ENCODE measurements at regions not wholly inside any gene's neighbourhood (a gene's known extent, or its start where the extent isn't known, plus 50 kb on each side); places are given as distances from the start of the nearest gene placed in this dataset.

DNA sequence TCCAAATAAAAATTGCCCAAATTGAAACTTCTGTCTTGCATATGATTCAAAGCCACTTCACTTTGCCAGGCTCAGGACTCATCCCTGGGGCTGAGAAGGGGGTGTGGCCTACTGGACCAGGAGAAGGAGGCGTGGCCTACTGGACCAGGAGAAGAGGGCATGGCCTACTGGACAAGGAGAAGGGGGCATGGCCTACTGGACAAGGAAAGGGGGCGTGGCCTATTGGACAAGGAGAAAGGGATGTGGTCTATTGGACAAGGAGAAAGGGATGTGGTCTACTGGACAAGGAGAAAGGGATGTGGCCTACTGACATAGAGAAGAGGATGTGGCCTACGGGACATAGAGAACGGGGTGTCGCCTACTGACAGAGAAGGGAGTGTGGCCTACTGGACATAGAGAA is 405.3 kb downstream of the RRAGC start:
- no peak for DNase-seq

DNA sequence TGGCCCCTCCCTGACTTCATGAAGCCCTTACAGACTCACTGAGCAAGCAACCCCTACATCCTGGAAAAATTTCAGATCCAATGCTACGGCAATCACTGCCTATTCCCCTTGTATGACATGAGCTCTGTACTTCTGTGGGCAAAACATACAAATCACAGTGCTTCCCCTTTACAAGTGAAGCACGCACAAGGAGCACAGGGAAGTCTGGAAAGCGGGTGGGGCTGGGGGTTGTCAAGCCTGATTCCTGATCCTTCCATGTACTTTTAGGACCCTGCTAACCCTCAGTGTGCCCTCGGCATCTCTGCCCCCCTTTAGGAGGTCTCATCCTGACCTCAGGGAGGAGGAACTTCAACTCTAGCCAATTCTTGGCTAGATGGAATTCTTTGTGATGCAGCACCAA is 405.7 kb upstream of the POU3F1 start:
- DNase-seq, result no peak

DNA sequence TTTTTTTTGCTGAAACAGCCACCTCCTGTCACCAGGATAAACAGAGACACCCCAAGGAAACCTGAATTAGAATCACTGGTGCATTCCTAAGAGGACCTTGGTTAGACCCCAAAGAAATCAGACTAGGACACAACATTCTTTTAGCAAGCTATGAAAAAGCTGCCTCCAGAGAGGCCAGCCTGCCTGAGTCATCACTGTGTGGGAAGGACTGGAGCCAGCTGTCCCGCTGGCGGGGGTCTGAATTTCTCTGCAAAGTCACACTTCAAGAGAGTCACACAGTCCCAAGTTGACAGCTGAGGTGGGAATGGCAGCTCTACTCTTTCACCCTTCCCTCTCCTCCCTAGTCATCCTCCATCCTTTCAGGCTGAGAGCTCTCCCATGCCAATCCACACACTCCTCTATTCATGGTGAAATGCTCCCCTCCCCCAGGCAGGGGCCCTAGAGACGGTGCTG is 405.0 kb upstream of the POU3F1 start:
- no peak for DNase-seq

DNA sequence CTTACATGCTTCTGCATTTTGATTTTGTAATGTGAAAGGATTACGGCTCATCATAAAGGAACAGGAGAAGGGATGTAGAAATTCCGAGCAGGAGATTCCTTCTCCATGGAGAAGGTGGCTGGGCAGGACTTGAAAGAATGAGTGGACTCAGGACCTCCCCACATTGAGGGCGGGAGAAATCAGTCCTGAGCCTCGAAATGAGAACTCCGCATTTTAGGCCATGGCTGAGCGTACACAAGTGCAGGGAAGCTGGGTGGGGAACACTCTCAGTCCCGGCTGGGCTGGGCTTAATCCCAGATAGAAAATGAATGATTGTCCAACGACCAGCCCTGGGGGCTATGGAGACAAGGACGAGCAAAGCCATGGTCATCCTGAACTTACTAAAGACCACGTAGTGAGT is 402.3 kb upstream of the POU3F1 start:
- no peak for DNase-seq

- DNase-seq, result no peak
These were observed 400.3 kb upstream of the POU3F1 start for GRCh38 chr1:38446936-38447335.

GRCh38 chr1:38444770-38445442 is 398.3 kb upstream of the POU3F1 start:
- no peak for DNase-seq

DNA sequence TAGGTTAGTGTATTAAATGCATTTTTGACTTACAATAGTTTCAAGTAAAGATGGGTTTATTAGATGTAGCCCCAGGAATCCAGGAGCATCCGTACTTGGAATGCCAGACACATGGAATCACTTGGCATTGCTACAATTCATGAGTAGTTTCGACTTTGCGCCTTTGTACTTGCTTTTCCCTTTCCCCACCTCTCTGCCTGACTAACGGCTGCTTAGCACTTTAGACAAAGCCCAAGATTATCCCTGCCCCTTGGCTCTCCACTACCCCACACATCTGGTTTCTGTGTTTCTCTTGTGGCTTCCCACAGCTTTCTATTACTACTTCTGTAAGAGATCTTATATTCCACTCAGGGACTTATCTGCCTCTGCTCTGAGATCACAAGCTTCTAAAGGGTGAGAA is 397.7 kb upstream of the POU3F1 start:
- DNase-seq, result no peak

- no peak for DNase-seq
These were observed 393.8 kb upstream of the POU3F1 start for GRCh38 chr1:38440402-38440801.

- DNase-seq, result no peak
These were observed 390.2 kb upstream of the POU3F1 start for GRCh38 chr1:38436749-38437148.

DNA sequence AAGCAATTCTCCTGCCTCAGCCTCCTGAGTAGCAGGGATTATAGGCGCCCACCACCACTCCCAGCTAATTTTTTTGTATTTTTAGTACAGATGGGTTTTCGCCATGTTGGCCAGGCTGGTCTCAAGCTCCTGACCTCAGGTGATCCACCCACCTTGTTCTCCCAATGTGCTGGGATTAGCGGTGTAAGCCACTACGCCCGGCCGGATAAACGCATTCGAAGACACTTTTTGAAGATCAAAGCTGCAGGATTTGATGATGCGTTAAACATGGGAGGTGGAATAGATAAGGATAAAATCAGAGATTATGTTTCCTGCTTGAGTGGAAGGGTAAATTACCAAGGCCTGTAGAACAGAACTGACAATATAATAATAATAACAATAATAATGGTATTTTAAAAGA is 389.4 kb upstream of the POU3F1 start:
- DNase-seq, result no peak

GRCh38 chr1:38433084-38433722 is 386.6 kb upstream of the POU3F1 start:
- DNase-seq, result no peak

DNA sequence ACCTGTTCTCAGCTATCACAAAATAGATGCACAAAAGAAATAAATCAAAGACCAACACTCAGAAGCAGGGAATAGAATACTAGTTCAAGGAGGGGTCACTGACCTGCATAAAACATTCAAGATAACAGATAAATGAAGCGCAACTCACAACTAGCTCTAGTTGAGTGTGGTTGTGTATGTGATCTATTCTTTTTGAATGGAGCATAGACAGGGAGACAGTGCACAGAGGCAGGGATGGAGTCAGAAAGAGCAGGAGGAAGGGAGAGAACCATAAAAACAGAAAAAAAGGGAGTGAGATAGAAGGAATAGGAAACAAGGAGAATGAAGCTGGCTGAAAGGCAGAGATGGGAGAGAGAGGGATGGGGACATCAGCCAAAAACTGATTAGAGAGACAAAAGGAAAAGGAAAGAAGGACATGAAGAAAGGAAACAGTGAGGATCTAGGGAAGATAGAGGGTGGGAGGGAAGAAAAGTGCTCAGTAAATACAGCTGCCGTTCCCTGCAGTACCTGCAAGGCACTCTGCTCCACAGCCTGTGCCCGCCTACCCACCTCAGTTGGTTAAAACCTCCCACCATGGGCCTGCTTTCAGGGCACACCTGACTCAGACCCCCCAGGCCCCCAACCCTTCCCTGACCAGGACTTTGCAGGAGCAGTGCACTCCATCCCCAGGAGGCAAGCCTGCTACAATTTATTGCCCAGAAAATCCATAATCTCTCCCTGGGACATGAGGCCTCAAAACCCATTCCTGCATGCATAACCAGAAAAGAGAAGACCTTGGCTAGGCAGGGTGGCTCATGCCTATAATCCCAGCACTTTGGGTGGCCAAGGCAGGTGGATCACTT is 385.2 kb upstream of the POU3F1 start:
- no peak for DNase-seq

DNA sequence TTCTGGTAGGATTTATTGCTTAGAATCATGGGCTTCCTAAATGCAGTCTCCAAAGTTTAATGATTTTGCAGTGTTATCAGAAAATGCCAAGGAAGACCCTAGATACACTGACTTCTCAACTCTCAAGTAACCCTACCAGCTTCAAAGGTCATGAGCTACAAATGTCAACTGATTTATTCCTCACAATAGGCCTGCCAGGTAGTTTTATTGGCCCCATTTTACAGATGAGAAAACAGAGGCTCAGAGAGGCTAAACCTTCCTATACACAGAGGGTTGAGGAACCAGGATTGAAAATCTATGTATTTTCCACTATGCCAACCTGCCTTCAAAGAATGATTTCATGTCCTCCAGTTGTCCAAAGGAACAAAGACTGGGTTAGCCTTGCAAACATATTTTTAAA is 384.4 kb upstream of the POU3F1 start:
- DNase-seq, result no peak

- DNase-seq, result no peak
These were observed 378.1 kb upstream of the POU3F1 start for GRCh38 chr1:38424677-38425076.

GRCh38 chr1:38420666-38421065 is 374.1 kb upstream of the POU3F1 start:
- no peak for DNase-seq

- no peak for DNase-seq
These were observed 371.8 kb upstream of the POU3F1 start for GRCh38 chr1:38418195-38419030.

GRCh38 chr1:38403667-38404066 is 357.1 kb upstream of the POU3F1 start:
- no peak for DNase-seq

- no peak for DNase-seq
These were observed 355.7 kb upstream of the POU3F1 start for GRCh38 chr1:38402230-38402815.

DNA sequence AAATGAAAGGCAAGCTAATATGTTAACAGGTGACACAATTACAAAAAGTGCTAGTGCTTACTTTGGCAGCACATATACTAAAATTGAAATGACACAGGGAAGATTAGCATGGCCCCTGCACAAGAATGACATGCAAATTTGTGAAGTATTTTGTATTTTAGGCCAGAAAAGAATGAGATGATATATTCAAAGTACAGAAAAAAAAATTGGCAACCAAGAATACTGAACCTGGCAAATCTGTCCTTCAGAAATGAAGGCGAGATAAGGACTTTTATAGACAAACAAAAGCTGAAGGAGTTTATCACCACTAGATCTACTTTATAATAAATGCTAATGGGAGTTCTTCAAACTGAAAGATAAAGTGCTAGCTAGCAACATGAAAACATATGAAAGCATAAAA is 350.0 kb upstream of the POU3F1 start:
- DNase-seq, result no peak

DNA sequence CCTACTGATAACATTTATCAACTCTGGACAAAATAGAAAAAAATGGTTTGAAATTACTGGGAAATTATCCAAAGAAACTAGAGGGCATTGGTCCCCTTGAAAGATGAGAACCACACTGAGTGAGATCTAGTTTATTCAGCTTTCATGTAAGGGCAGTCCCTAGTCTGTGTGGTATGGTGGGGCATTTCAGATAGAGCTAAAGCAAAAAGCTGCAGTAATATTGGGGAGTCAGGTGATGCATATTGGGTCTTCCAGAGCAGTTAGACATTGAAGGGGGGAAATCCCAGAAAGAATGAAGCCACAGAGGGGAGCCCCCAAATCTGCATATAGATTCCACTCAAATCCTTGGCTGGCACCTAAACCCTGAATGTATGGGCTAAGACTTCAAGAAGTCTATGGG is 347.7 kb upstream of the POU3F1 start:
- no peak for DNase-seq

DNA sequence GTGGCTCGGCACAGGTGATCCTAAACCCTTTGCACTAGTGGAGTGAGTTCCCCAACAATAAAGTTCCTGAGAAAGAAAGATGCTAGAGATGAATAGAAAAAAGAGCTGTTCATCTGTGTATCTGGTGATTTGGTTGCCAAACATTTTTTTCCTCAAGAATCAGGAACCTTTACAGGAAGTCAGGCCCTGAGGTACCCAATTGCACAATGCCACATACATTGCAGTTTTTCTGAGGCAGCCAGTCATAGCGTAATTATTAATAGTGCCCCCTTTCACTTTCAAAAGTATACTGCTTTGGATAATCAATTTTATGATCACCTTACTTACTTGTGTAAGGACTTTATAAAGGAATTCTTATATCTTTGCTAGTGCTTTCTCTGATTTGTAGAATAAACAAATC is 346.3 kb upstream of the POU3F1 start:
- no peak for DNase-seq

DNA sequence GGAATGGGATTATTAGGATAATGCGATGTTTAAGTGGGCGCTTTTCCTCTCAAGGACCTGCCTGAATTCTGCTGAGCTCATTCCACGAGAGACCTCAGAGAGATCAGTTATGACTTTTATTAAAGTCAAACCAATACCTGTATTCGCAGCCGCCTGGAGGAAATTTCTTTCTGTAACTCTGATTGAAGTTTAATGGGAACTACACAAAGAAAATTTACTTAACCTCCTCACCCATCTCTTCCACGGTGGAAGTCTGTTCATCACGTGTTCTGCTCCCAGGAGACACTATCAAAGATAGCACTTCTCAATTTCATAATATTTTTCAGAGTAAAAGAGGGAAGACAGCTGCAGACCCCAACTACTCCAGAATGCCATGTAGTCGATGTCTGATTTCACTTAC is 334.7 kb upstream of the POU3F1 start:
- no peak for DNase-seq

- no peak for DNase-seq
These were observed 330.0 kb upstream of the POU3F1 start for GRCh38 chr1:38376577-38376976.
